Osteoblast (primary cell): ENCODE measurements at regions not wholly inside any gene's neighbourhood (a gene's known extent, or its start where the extent isn't known, plus 50 kb on each side); places are given as distances from the start of the nearest gene placed in this dataset.
A peak's percentile ranks its signal among the peaks of the same experiment; 100 is the strongest.

ENCODE experiments used
- DNase-seq: peaks from one replicate; pipeline ENCODE4 v3.0.0; 2011; ENCODE audit warnings: low spot score, mixed read lengths; ENCODE audit not compliant: insufficient read length; ENCODE audit errors: missing footprints
- H2AFZ ChIP-seq: 2 replicates; pipeline ENCODE4 v1.6.0; 2011; ENCODE audit warnings: mild to moderate bottlenecking, low read length
- H3K27ac ChIP-seq: 2 replicates; pipeline ENCODE4 v1.5.1; 2011; ENCODE audit warnings: mild to moderate bottlenecking, low read depth, low read length, moderate library complexity
- H3K27me3 ChIP-seq: 2 replicates; pipeline ENCODE4 v1.6.0; 2012; ENCODE audit warnings: mild to moderate bottlenecking, control low read depth, inconsistent platforms, low read length, moderate library complexity; ENCODE audit not compliant: insufficient read depth
- H3K36me3 ChIP-seq: 2 replicates; pipeline ENCODE4 v1.5.1; 2011; ENCODE audit warnings: mild to moderate bottlenecking, low read length, control low read depth, moderate library complexity; ENCODE audit not compliant: insufficient read depth
- H3K4me1 ChIP-seq: 2 replicates; pipeline ENCODE4 v1.5.1; 2011; ENCODE audit warnings: mild to moderate bottlenecking, low read length, control low read depth, moderate library complexity; ENCODE audit not compliant: insufficient read depth
- H3K4me2 ChIP-seq: 2 replicates; pipeline ENCODE4 v1.6.0; 2011; ENCODE audit warnings: mild to moderate bottlenecking, low read length; ENCODE audit not compliant: insufficient read depth
- H3K4me3 ChIP-seq: fragments of 200-600 bp; sonication (generic); 3 replicates; pipeline ENCODE4 v1.5.1; 2012; ENCODE audit warnings: mild to moderate bottlenecking, low read length, inconsistent platforms; ENCODE audit not compliant: insufficient read depth
- H3K79me2 ChIP-seq: 2 replicates; pipeline ENCODE4 v1.6.0; 2012; ENCODE audit warnings: mild to moderate bottlenecking, low read length, control low read depth, inconsistent platforms; ENCODE audit not compliant: insufficient read depth
- H3K9me3 ChIP-seq: 2 replicates; pipeline ENCODE4 v1.5.1; 2011; ENCODE audit warnings: low read depth, low read length, control low read depth
- H4K20me1 ChIP-seq: 2 replicates; pipeline ENCODE4 v1.6.0; 2012; ENCODE audit warnings: mild to moderate bottlenecking, low read length, control low read depth; ENCODE audit not compliant: insufficient read depth
- TF ChIP-seq, protein P1 (sequence below): IDR thresholded peaks from 2 replicates; pipeline ENCODE4 v1.5.1; 2011; ENCODE audit warnings: mild to moderate bottlenecking, low read depth, low read length, moderate library complexity; ENCODE audit errors: extremely low read depth

DNA sequence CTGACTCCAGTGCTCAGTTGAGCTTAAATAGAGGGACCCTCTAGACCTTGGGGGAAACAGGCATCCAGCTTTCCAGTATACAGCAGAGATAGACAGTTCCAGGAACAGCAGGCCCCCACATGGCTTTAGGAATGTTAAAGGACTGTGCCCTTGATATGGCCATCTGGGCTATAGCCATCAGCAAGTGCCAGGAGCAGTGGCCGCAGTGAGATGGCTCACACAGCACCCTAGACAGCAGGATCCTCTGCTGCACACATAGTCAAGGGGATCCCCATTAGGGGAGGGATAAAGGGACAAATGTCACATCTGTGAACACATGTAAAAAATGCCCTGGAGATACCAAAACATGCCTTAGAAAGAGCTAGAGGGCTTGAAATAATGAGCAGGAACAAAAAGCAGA lies 213.4 kb downstream of the PTH2R start:
- H3K4me3 ChIP-seq, result no peak overlapping the region
- H3K9me3 ChIP-seq, result no peaks in the 10 kb centered on the region
- no peaks in the 10 kb centered on the region for H4K20me1 ChIP-seq
- no peaks in the 10 kb centered on the region for H3K27me3 ChIP-seq
- H3K27ac ChIP-seq, result no peak overlapping the region
- TF ChIP-seq, protein P1, sequence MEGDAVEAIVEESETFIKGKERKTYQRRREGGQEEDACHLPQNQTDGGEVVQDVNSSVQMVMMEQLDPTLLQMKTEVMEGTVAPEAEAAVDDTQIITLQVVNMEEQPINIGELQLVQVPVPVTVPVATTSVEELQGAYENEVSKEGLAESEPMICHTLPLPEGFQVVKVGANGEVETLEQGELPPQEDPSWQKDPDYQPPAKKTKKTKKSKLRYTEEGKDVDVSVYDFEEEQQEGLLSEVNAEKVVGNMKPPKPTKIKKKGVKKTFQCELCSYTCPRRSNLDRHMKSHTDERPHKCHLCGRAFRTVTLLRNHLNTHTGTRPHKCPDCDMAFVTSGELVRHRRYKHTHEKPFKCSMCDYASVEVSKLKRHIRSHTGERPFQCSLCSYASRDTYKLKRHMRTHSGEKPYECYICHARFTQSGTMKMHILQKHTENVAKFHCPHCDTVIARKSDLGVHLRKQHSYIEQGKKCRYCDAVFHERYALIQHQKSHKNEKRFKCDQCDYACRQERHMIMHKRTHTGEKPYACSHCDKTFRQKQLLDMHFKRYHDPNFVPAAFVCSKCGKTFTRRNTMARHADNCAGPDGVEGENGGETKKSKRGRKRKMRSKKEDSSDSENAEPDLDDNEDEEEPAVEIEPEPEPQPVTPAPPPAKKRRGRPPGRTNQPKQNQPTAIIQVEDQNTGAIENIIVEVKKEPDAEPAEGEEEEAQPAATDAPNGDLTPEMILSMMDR, result no peak
- H2AFZ ChIP-seq, result no peak overlapping the region
- no peaks in the 10 kb centered on the region for H3K4me1 ChIP-seq
- no peak for DNase-seq
- no peaks in the 10 kb centered on the region for H3K79me2 ChIP-seq
- no peaks in the 10 kb centered on the region for H3K36me3 ChIP-seq
- no peak overlapping the region for H3K4me2 ChIP-seq

DNA sequence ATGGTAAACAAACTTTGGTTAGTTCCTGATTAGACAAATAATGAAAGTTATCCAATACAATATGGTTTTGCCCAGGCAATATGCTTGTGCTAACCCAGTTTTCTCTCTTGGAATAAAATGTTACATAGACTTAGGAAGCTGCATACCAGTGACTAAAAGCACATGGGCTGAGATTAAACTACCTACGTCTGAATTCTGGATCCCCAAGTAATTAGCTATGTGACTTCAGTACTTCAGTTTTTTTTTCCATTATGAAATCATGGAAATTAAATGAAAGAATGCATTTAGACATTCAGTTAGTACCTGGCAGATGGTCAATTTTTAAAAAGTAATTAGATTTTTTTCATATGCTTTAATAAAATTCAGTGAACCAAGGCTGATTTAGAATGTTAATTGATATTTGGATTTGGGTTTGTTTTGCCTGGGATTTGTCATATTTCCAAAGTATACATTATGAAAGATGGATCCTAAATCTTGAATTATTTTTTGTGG lies 213.9 kb downstream of the PTH2R start:
- no peaks in the 10 kb centered on the region for H3K79me2 ChIP-seq
- no peaks in the 10 kb centered on the region for H4K20me1 ChIP-seq
- H3K4me3 ChIP-seq, result no peak overlapping the region
- TF ChIP-seq, protein P1, result no peak
- H3K27me3 ChIP-seq, result no peaks in the 10 kb centered on the region
- peak; percentile 26 for DNase-seq
- no peak overlapping the region for H3K27ac ChIP-seq
- H3K4me1 ChIP-seq, result no peaks in the 10 kb centered on the region
- H3K4me2 ChIP-seq, result no peak overlapping the region
- no peak overlapping the region for H2AFZ ChIP-seq
- no peaks in the 10 kb centered on the region for H3K36me3 ChIP-seq
- no peaks in the 10 kb centered on the region for H3K9me3 ChIP-seq

DNA sequence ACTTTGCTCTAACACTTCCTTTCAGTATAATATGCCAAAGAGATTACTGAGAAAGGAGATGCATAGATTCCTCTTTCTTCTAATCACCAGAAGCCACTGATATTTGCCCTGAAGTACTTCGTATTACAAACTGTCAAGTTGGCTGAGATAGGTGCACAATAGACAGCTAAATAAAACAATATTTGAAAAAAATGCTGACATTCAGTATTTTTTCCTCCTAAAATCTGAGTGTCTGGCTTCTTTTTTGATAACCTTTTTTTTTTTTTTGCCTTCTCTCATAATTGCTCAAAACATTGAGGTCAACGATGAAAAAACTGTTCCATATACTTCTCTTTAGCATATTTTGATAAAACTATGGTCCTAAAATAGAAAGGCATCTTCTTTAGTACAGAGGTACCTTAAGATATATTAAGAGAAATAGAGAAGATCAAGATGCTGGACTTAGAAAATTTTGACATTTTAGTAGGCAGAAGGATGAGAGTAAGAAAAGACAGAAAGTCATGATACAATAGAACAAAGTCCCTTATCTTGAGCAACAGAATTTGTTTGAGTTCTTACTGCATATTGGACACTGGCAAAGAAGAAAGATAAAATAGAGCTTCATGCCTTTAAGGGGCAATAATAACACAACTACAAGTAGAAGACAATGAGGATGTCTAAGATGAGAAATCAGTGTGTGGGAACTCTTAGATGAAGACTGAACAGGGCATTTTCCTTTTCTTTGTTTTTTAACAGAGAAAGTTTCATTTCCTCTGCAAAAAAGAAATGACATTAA lies 220.7 kb downstream of the PTH2R start:
- H3K4me1 ChIP-seq, result no peaks in the 10 kb centered on the region
- H3K9me3 ChIP-seq, result no peaks in the 10 kb centered on the region
- no peaks in the 10 kb centered on the region for H3K27me3 ChIP-seq
- no peak for DNase-seq
- no peak overlapping the region for H3K4me2 ChIP-seq
- no peak overlapping the region for H3K4me3 ChIP-seq
- H3K27ac ChIP-seq, result no peak overlapping the region
- H3K79me2 ChIP-seq, result no peaks in the 10 kb centered on the region
- no peaks in the 10 kb centered on the region for H4K20me1 ChIP-seq
- no peaks in the 10 kb centered on the region for H3K36me3 ChIP-seq
- no peak overlapping the region for H2AFZ ChIP-seq
- TF ChIP-seq, protein P1, result no peak

DNA sequence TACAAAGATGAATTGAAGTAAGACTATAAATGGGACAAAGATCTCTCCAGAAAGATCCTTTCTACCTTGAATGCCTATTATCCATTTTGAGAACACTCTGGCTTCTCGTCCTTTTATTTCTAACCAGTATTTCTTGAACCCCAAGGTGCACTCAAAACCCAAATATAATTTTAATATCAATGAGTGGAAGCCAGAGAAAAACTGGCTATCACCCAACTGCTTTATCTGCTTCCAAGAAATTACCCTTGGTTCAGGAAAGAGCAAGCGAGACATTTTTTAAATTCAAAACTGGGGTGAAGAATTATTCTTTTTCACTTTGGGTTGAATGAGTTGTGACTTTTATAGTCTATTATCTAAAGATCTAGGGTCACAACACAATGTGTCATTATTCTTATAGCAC lies 221.3 kb downstream of the PTH2R start:
- Histone ChIP-seq H3K4me3 (no peak overlapping the region), H3K9me3 (no peaks in the 10 kb centered on the region), H3K36me3 (no peaks in the 10 kb centered on the region), H3K27ac (no peak overlapping the region), H3K27me3 (no peaks in the 10 kb centered on the region), H3K4me1 (no peaks in the 10 kb centered on the region), H3K79me2 (no peaks in the 10 kb centered on the region), H3K4me2 (no peak overlapping the region), H2AFZ (no peak overlapping the region), H4K20me1 (no peaks in the 10 kb centered on the region)
- DNase-seq, result no peak
- TF ChIP-seq, protein P1, result no peak
